ENCODE measurements at regions not wholly inside any gene's neighbourhood (a gene's known extent, or its start where the extent isn't known, plus 50 kb on each side); places are given as distances from the start of the nearest gene placed in this dataset.
A peak's percentile ranks its signal among the peaks of the same experiment; 100 is the strongest.

GRCh38 chr7:89760690-89761089 is 393.6 kb upstream of the STEAP1 start:
- H3K27ac Mint-ChIP-seq: no peak overlapping the region
- H3K4me1 Mint-ChIP-seq (ENCODE audit: low read depth in 2 of 2): no peaks in the 10 kb centered on the region
- ATAC-seq (peak; percentile 20 to 36), DNase-seq (ENCODE audit: low spot score) (no peak)
- H3K9me3 Mint-ChIP-seq: peaks cover 8% of the 10 kb centered on the region
- no peaks in the 10 kb centered on the region for H3K36me3 Mint-ChIP-seq
- no peaks in the 10 kb centered on the region for H3K27me3 Mint-ChIP-seq
- no peak overlapping the region for H3K4me3 Mint-ChIP-seq

GRCh38 chr7:89761173-89761572 is 393.1 kb upstream of the STEAP1 start:
- Mint-ChIP-seq H3K27ac (no peak overlapping the region), H3K4me3 (no peak overlapping the region), H3K27me3 (no peaks in the 10 kb centered on the region), H3K9me3 (peaks cover 5% of the 10 kb centered on the region), H3K4me1 (ENCODE audit: low read depth in 2 of 2) (no peaks in the 10 kb centered on the region), H3K36me3 (no peaks in the 10 kb centered on the region)
- peak; percentile 38 to 50 for ATAC-seq
- DNase-seq (ENCODE audit: low spot score): no peak

GRCh38 chr7:89770161-89770560 is 384.1 kb upstream of the STEAP1 start:
- Mint-ChIP-seq H3K36me3 (no peaks in the 10 kb centered on the region), H3K9me3 (peaks cover 7% of the 10 kb centered on the region), H3K4me1 (ENCODE audit: low read depth in 2 of 2) (no peaks in the 10 kb centered on the region), H3K27me3 (no peaks in the 10 kb centered on the region), H3K4me3 (no peak overlapping the region), H3K27ac (no peak overlapping the region)
- DNase-seq (ENCODE audit: low spot score) (no peak), ATAC-seq (no peak)

GRCh38 chr7:89771003-89771636 is 383.1 kb upstream of the STEAP1 start:
- H3K27me3 Mint-ChIP-seq: no peaks in the 10 kb centered on the region
- no peak overlapping the region for H3K4me3 Mint-ChIP-seq
- H3K36me3 Mint-ChIP-seq: no peaks in the 10 kb centered on the region
- no peak for ATAC-seq
- no peak overlapping the region for H3K27ac Mint-ChIP-seq
- DNase-seq (ENCODE audit: low spot score): no peak
- H3K4me1 Mint-ChIP-seq (ENCODE audit: low read depth in 2 of 2): no peaks in the 10 kb centered on the region
- H3K9me3 Mint-ChIP-seq: peaks cover 9% of the 10 kb centered on the region

- ATAC-seq: no peak
- Mint-ChIP-seq H3K27ac (no peak overlapping the region), H3K4me1 (ENCODE audit: low read depth in 2 of 2) (no peaks in the 10 kb centered on the region), H3K4me3 (no peak overlapping the region), H3K27me3 (no peaks in the 10 kb centered on the region), H3K9me3 (peaks cover 5% of the 10 kb centered on the region), H3K36me3 (no peaks in the 10 kb centered on the region)
- DNase-seq (ENCODE audit: low spot score): no peak
These were observed 382.0 kb upstream of the STEAP1 start for GRCh38 chr7:89772276-89772675.

GRCh38 chr7:89773611-89774010 is 380.7 kb upstream of the STEAP1 start:
- Mint-ChIP-seq H3K4me3 (no peak overlapping the region), H3K27ac (no peak overlapping the region), H3K36me3 (no peaks in the 10 kb centered on the region), H3K27me3 (no peaks in the 10 kb centered on the region), H3K9me3 (peaks cover 2% of the 10 kb centered on the region), H3K4me1 (ENCODE audit: low read depth in 2 of 2) (no peaks in the 10 kb centered on the region)
- DNase-seq (ENCODE audit: low spot score): no peak
- ATAC-seq: no peak

- H3K4me1 Mint-ChIP-seq (ENCODE audit: low read depth in 2 of 2): no peaks in the 10 kb centered on the region
- H3K9me3 Mint-ChIP-seq: peaks cover 9% of the 10 kb centered on the region
- peaks cover 5% of the 10 kb centered on the region for H3K36me3 Mint-ChIP-seq
- no peak for DNase-seq (ENCODE audit: low spot score)
- no peak overlapping the region for H3K4me3 Mint-ChIP-seq
- H3K27ac Mint-ChIP-seq: no peak overlapping the region
- no peaks in the 10 kb centered on the region for H3K27me3 Mint-ChIP-seq
- no peak for ATAC-seq
These were observed 378.8 kb upstream of the STEAP1 start for GRCh38 chr7:89775459-89775858.

GRCh38 chr7:89776980-89777379 is 377.3 kb upstream of the STEAP1 start:
- peaks cover 9% of the 10 kb centered on the region for H3K9me3 Mint-ChIP-seq
- peaks cover 5% of the 10 kb centered on the region for H3K36me3 Mint-ChIP-seq
- no peaks in the 10 kb centered on the region for H3K27me3 Mint-ChIP-seq
- DNase-seq (ENCODE audit: low spot score) (no peak), ATAC-seq (no peak)
- no peak overlapping the region for H3K27ac Mint-ChIP-seq
- no peak overlapping the region for H3K4me3 Mint-ChIP-seq
- H3K4me1 Mint-ChIP-seq (ENCODE audit: low read depth in 2 of 2): no peaks in the 10 kb centered on the region

GRCh38 chr7:89777499-89777898 is 376.8 kb upstream of the STEAP1 start:
- DNase-seq (ENCODE audit: low spot score): no peak
- Mint-ChIP-seq H3K27ac (no peak overlapping the region), H3K27me3 (no peaks in the 10 kb centered on the region), H3K4me3 (no peak overlapping the region), H3K9me3 (peaks cover 9% of the 10 kb centered on the region), H3K4me1 (ENCODE audit: low read depth in 2 of 2) (no peaks in the 10 kb centered on the region), H3K36me3 (peaks cover 5% of the 10 kb centered on the region)
- no peak for ATAC-seq

- Mint-ChIP-seq H3K4me3 (no peak overlapping the region), H3K9me3 (peaks cover 24% of the 10 kb centered on the region), H3K27me3 (no peaks in the 10 kb centered on the region), H3K4me1 (ENCODE audit: low read depth in 2 of 2) (no peaks in the 10 kb centered on the region), H3K36me3 (peaks cover 11% of the 10 kb centered on the region), H3K27ac (no peak overlapping the region)
- ATAC-seq (no peak), DNase-seq (ENCODE audit: low spot score) (no peak)
These were observed 374.0 kb upstream of the STEAP1 start for GRCh38 chr7:89780291-89780690.

- DNase-seq (ENCODE audit: low spot score) (no peak), ATAC-seq (no peak)
- no peaks in the 10 kb centered on the region for H3K4me1 Mint-ChIP-seq (ENCODE audit: low read depth in 2 of 2)
- no peaks in the 10 kb centered on the region for H3K27me3 Mint-ChIP-seq
- H3K9me3 Mint-ChIP-seq: peaks cover 24% of the 10 kb centered on the region
- no peak overlapping the region for H3K4me3 Mint-ChIP-seq
- no peak overlapping the region for H3K27ac Mint-ChIP-seq
- no peaks in the 10 kb centered on the region for H3K36me3 Mint-ChIP-seq
These were observed 357.8 kb upstream of the STEAP1 start for GRCh38 chr7:89796481-89796880.

- H3K27ac Mint-ChIP-seq: no peak overlapping the region
- DNase-seq (ENCODE audit: low spot score): no peak
- no peaks in the 10 kb centered on the region for H3K36me3 Mint-ChIP-seq
- H3K4me3 Mint-ChIP-seq: no peak overlapping the region
- H3K9me3 Mint-ChIP-seq: peaks cover 22% of the 10 kb centered on the region
- H3K4me1 Mint-ChIP-seq (ENCODE audit: low read depth in 2 of 2): no peaks in the 10 kb centered on the region
- no peaks in the 10 kb centered on the region for H3K27me3 Mint-ChIP-seq
- peak in 1 of 2 donors; percentile 33 for ATAC-seq
These were observed 356.2 kb upstream of the STEAP1 start for GRCh38 chr7:89797965-89798598.

GRCh38 chr7:89798599-89798996 is 355.7 kb upstream of the STEAP1 start:
- Mint-ChIP-seq H3K4me3 (no peak overlapping the region), H3K27ac (no peak overlapping the region), H3K36me3 (no peaks in the 10 kb centered on the region), H3K4me1 (ENCODE audit: low read depth in 2 of 2) (no peaks in the 10 kb centered on the region), H3K9me3 (peaks cover 22% of the 10 kb centered on the region), H3K27me3 (no peaks in the 10 kb centered on the region)
- ATAC-seq: no peak
- no peak for DNase-seq (ENCODE audit: low spot score)

- H3K4me3 Mint-ChIP-seq: no peak overlapping the region
- DNase-seq (ENCODE audit: low spot score): no peak
- peaks cover 21% of the 10 kb centered on the region for H3K9me3 Mint-ChIP-seq
- H3K4me1 Mint-ChIP-seq (ENCODE audit: low read depth in 2 of 2): no peaks in the 10 kb centered on the region
- H3K36me3 Mint-ChIP-seq: no peaks in the 10 kb centered on the region
- H3K27ac Mint-ChIP-seq: no peak overlapping the region
- no peak for ATAC-seq
- H3K27me3 Mint-ChIP-seq: no peaks in the 10 kb centered on the region
These were observed 353.5 kb upstream of the STEAP1 start for GRCh38 chr7:89800761-89801160.

- H3K4me1 Mint-ChIP-seq (ENCODE audit: low read depth in 2 of 2): no peaks in the 10 kb centered on the region
- ATAC-seq (no peak), DNase-seq (ENCODE audit: low spot score) (no peak)
- peaks cover 8% of the 10 kb centered on the region for H3K36me3 Mint-ChIP-seq
- no peaks in the 10 kb centered on the region for H3K27me3 Mint-ChIP-seq
- H3K27ac Mint-ChIP-seq: no peak overlapping the region
- H3K9me3 Mint-ChIP-seq: peaks cover 16% of the 10 kb centered on the region
- no peak overlapping the region for H3K4me3 Mint-ChIP-seq
These were observed 345.0 kb upstream of the STEAP1 start for GRCh38 chr7:89809291-89809690.
